ENCODE measurements at regions not wholly inside any gene's neighbourhood (a gene's known extent, or its start where the extent isn't known, plus 50 kb on each side); places are given as distances from the start of the nearest gene placed in this dataset.

GRCh38 chr7:41855798-41856197 is 152.9 kb upstream of the INHBA start:
- no peaks in the 10 kb centered on the region for H3K4me1 ChIP-seq (ENCODE audit: control insufficient read depth, insufficient read depth, low read length)
- H3K9me3 ChIP-seq (replicated peaks; ENCODE audit: low read length): no peaks in the 10 kb centered on the region
- H3K4me2 ChIP-seq (ENCODE audit: low read length): no peak overlapping the region
- H3K27me3 ChIP-seq (ENCODE audit: control insufficient read depth, insufficient read depth, low read length): no peaks in the 10 kb centered on the region
- H3K9ac ChIP-seq (ENCODE audit: low read depth, low read length): no peak overlapping the region
- H3K36me3 ChIP-seq (ENCODE audit: insufficient read depth, low read length): no peaks in the 10 kb centered on the region
- H3K4me3 ChIP-seq (ENCODE audit: low read length): no peak overlapping the region

GRCh38 chr7:41847606-41848005 is 144.7 kb upstream of the INHBA start:
- Histone ChIP-seq H3K9ac (ENCODE audit: low read depth, low read length) (no peak overlapping the region), H3K4me3 (ENCODE audit: low read length) (no peak overlapping the region), H3K4me2 (ENCODE audit: low read length) (no peak overlapping the region), H3K4me1 (ENCODE audit: control insufficient read depth, insufficient read depth, low read length) (no peaks in the 10 kb centered on the region), H3K27me3 (ENCODE audit: control insufficient read depth, insufficient read depth, low read length) (no peaks in the 10 kb centered on the region), H3K9me3 (replicated peaks; ENCODE audit: low read length) (no peaks in the 10 kb centered on the region), H3K36me3 (ENCODE audit: insufficient read depth, low read length) (no peaks in the 10 kb centered on the region)

GRCh38 chr7:41847151-41847550 is 144.3 kb upstream of the INHBA start:
- no peaks in the 10 kb centered on the region for H3K36me3 ChIP-seq (ENCODE audit: insufficient read depth, low read length)
- no peak overlapping the region for H3K4me2 ChIP-seq (ENCODE audit: low read length)
- H3K27me3 ChIP-seq (ENCODE audit: control insufficient read depth, insufficient read depth, low read length): no peaks in the 10 kb centered on the region
- no peak overlapping the region for H3K9ac ChIP-seq (ENCODE audit: low read depth, low read length)
- no peaks in the 10 kb centered on the region for H3K9me3 ChIP-seq (replicated peaks; ENCODE audit: low read length)
- no peak overlapping the region for H3K4me3 ChIP-seq (ENCODE audit: low read length)
- H3K4me1 ChIP-seq (ENCODE audit: control insufficient read depth, insufficient read depth, low read length): no peaks in the 10 kb centered on the region

- no peaks in the 10 kb centered on the region for H3K4me1 ChIP-seq (ENCODE audit: control insufficient read depth, insufficient read depth, low read length)
- no peaks in the 10 kb centered on the region for H3K36me3 ChIP-seq (ENCODE audit: insufficient read depth, low read length)
- no peak overlapping the region for H3K4me2 ChIP-seq (ENCODE audit: low read length)
- no peaks in the 10 kb centered on the region for H3K27me3 ChIP-seq (ENCODE audit: control insufficient read depth, insufficient read depth, low read length)
- H3K9ac ChIP-seq (ENCODE audit: low read depth, low read length): no peak overlapping the region
- no peaks in the 10 kb centered on the region for H3K9me3 ChIP-seq (replicated peaks; ENCODE audit: low read length)
- no peak overlapping the region for H3K4me3 ChIP-seq (ENCODE audit: low read length)
Observed at GRCh38 chr7:41842956-41843355, 140.1 kb upstream of the INHBA start.

GRCh38 chr7:41837916-41838315 is 135.0 kb upstream of the INHBA start:
- no peaks in the 10 kb centered on the region for H3K36me3 ChIP-seq (ENCODE audit: insufficient read depth, low read length)
- H3K4me3 ChIP-seq (ENCODE audit: low read length): no peak overlapping the region

GRCh38 chr7:41835976-41836530 is 133.2 kb upstream of the INHBA start:
- no peak overlapping the region for H3K9ac ChIP-seq (ENCODE audit: low read depth, low read length)
- no peaks in the 10 kb centered on the region for H3K9me3 ChIP-seq (replicated peaks; ENCODE audit: low read length)
- no peak overlapping the region for H3K4me3 ChIP-seq (ENCODE audit: low read length)
- H3K27me3 ChIP-seq (ENCODE audit: control insufficient read depth, insufficient read depth, low read length): no peaks in the 10 kb centered on the region
- peaks cover 11% of the 10 kb centered on the region for H3K4me1 ChIP-seq (ENCODE audit: control insufficient read depth, insufficient read depth, low read length)
- H3K36me3 ChIP-seq (ENCODE audit: insufficient read depth, low read length): no peaks in the 10 kb centered on the region
- no peak overlapping the region for H3K4me2 ChIP-seq (ENCODE audit: low read length)

More at GRCh38 chr7:41837916-41838315, 135.0 kb upstream of the INHBA start:
- Histone ChIP-seq H3K4me2 (ENCODE audit: low read length) (no peak overlapping the region), H3K4me1 (ENCODE audit: control insufficient read depth, insufficient read depth, low read length) (peaks cover 11% of the 10 kb centered on the region), H3K27me3 (ENCODE audit: control insufficient read depth, insufficient read depth, low read length) (no peaks in the 10 kb centered on the region), H3K9ac (ENCODE audit: low read depth, low read length) (no peak overlapping the region), H3K9me3 (replicated peaks; ENCODE audit: low read length) (no peaks in the 10 kb centered on the region)

GRCh38 chr7:41834805-41835694 is 132.2 kb upstream of the INHBA start:
- Histone ChIP-seq H3K4me3 (ENCODE audit: low read length) (no peak overlapping the region), H3K36me3 (ENCODE audit: insufficient read depth, low read length) (no peaks in the 10 kb centered on the region), H3K4me2 (ENCODE audit: low read length) (peak overlapping the region; percentile 44), H3K9ac (ENCODE audit: low read depth, low read length) (peak overlapping the region; percentile 42), H3K4me1 (ENCODE audit: control insufficient read depth, insufficient read depth, low read length) (peaks cover 11% of the 10 kb centered on the region), H3K27me3 (ENCODE audit: control insufficient read depth, insufficient read depth, low read length) (no peaks in the 10 kb centered on the region), H3K9me3 (replicated peaks; ENCODE audit: low read length) (no peaks in the 10 kb centered on the region)

- Histone ChIP-seq H3K27me3 (ENCODE audit: control insufficient read depth, insufficient read depth, low read length) (no peaks in the 10 kb centered on the region), H3K4me2 (ENCODE audit: low read length) (no peak overlapping the region), H3K9ac (ENCODE audit: low read depth, low read length) (no peak overlapping the region), H3K4me3 (ENCODE audit: low read length) (no peak overlapping the region), H3K36me3 (ENCODE audit: insufficient read depth, low read length) (no peaks in the 10 kb centered on the region), H3K9me3 (replicated peaks; ENCODE audit: low read length) (no peaks in the 10 kb centered on the region), H3K4me1 (ENCODE audit: control insufficient read depth, insufficient read depth, low read length) (peaks cover 11% of the 10 kb centered on the region)
Observed at GRCh38 chr7:41832941-41833340, 130.1 kb upstream of the INHBA start.

- H3K27me3 ChIP-seq (ENCODE audit: control insufficient read depth, insufficient read depth, low read length): no peaks in the 10 kb centered on the region
- peaks cover 13% of the 10 kb centered on the region for H3K4me1 ChIP-seq (ENCODE audit: control insufficient read depth, insufficient read depth, low read length)
- no peak overlapping the region for H3K9ac ChIP-seq (ENCODE audit: low read depth, low read length)
- H3K4me2 ChIP-seq (ENCODE audit: low read length): no peak overlapping the region
- H3K9me3 ChIP-seq (replicated peaks; ENCODE audit: low read length): no peaks in the 10 kb centered on the region
- H3K36me3 ChIP-seq (ENCODE audit: insufficient read depth, low read length): no peaks in the 10 kb centered on the region
- H3K4me3 ChIP-seq (ENCODE audit: low read length): no peak overlapping the region
Observed at GRCh38 chr7:41830271-41830670, 127.4 kb upstream of the INHBA start.

- no peak overlapping the region for H3K4me3 ChIP-seq (ENCODE audit: low read length)
- peaks cover 16% of the 10 kb centered on the region for H3K4me1 ChIP-seq (ENCODE audit: control insufficient read depth, insufficient read depth, low read length)
- no peaks in the 10 kb centered on the region for H3K27me3 ChIP-seq (ENCODE audit: control insufficient read depth, insufficient read depth, low read length)
- H3K36me3 ChIP-seq (ENCODE audit: insufficient read depth, low read length): no peaks in the 10 kb centered on the region
- H3K9ac ChIP-seq (ENCODE audit: low read depth, low read length): no peak overlapping the region
- H3K4me2 ChIP-seq (ENCODE audit: low read length): no peak overlapping the region
- H3K9me3 ChIP-seq (replicated peaks; ENCODE audit: low read length): no peaks in the 10 kb centered on the region
Observed at GRCh38 chr7:41828911-41829310, 126.0 kb upstream of the INHBA start.

- no peaks in the 10 kb centered on the region for H3K36me3 ChIP-seq (ENCODE audit: insufficient read depth, low read length)
- H3K9me3 ChIP-seq (replicated peaks; ENCODE audit: low read length): no peaks in the 10 kb centered on the region
- H3K4me2 ChIP-seq (ENCODE audit: low read length): no peak overlapping the region
- no peak overlapping the region for H3K4me3 ChIP-seq (ENCODE audit: low read length)
- H3K4me1 ChIP-seq (ENCODE audit: control insufficient read depth, insufficient read depth, low read length): peaks cover 19% of the 10 kb centered on the region
- H3K27me3 ChIP-seq (ENCODE audit: control insufficient read depth, insufficient read depth, low read length): no peaks in the 10 kb centered on the region
- H3K9ac ChIP-seq (ENCODE audit: low read depth, low read length): no peak overlapping the region
Observed at GRCh38 chr7:41826641-41827040, 123.8 kb upstream of the INHBA start.

Measured in skeletal muscle satellite cell (primary cell).